Sciatic nerve (tissue), 2 donors: ENCODE measurements at regions not wholly inside any gene's neighbourhood (a gene's known extent, or its start where the extent isn't known, plus 50 kb on each side); places are given as distances from the start of the nearest gene placed in this dataset.
"Not testable (repeated sequence)": the region's sequence is repeated elsewhere in the genome, so short reads cannot be mapped to it uniquely, and the experiment has no call there.

Source experiments
- ATAC-seq: fragments of 200-7000 bp; cut with Tn5 transposase; one replicate; pipeline ENCODE4 v1.9.1; 2020; ENCODE audit warnings: mild to moderate bottlenecking, moderate library complexity
- DNase-seq: peaks from one replicate; pipeline ENCODE4 v3.0.0-alpha.2; 2020; ENCODE audit warnings: low spot score
- intact Hi-C: fragments of 100-400 bp; cut with DNase I; formaldehyde crosslinking; loops from one replicate; pipeline ENCODE4 v1.14.2; 2022
- donor health status: DM: no; HTN: no; CAD: no.
- donor health status: DM: no; HTN: no; CAD: no.

- intact Hi-C loops, result no loop called here
- ATAC-seq, result no peak
- no peak for DNase-seq
Measured at GRCh38 chr2:77713412-77713811, 191.2 kb upstream of the LRRTM4 start.

- DNase-seq (no peak), ATAC-seq (no peak)
- intact Hi-C loops, result no loop called here
Measured at GRCh38 chr2:77720115-77720514, 197.9 kb upstream of the LRRTM4 start.

GRCh38 chr2:77721593-77721992 is 199.4 kb upstream of the LRRTM4 start:
- DNase-seq (no peak), ATAC-seq (no peak)
- intact Hi-C loops, result no loop called here

DNA sequence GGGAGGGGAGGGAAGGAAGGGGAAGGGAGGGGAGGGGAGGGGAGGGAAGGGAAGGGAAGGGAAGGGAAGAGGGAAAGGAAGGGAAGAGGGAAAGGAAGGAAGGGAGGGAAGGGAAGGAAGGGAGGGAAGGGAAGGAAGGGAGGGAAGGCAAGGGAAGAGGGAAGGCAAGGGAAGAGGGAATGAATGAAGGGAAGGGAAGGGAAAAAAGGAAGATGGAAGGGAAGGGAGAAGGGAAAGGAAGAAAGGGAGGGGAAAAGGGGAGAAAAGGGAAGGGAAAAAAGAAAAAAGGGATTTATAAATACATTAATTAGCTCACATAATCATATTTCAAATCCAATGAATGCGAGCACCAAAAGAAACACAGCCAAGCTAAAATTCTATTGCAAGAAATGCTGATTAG is 202.9 kb upstream of the LRRTM4 start:
- intact Hi-C loops, result no loop called here
- ATAC-seq (no peak), DNase-seq (no peak)

- intact Hi-C loops, ATAC-seq, DNase-seq: not testable (repeated sequence)
Measured at GRCh38 chr2:77734662-77735340, 212.6 kb upstream of the LRRTM4 start.

GRCh38 chr2:77737236-77737635 is 215.1 kb upstream of the LRRTM4 start:
- intact Hi-C loops, result no loop called here
- ATAC-seq, result no peak

GRCh38 chr2:77746780-77747179 is 224.6 kb upstream of the LRRTM4 start:
- ATAC-seq (no peak), DNase-seq (no peak)
- intact Hi-C loops, result no loop called here

More at GRCh38 chr2:77737236-77737635, 215.1 kb upstream of the LRRTM4 start:
- DNase-seq, result no peak

- ATAC-seq, intact Hi-C loops, DNase-seq: not testable (repeated sequence)
Measured at GRCh38 chr2:77753710-77754345, 231.7 kb upstream of the LRRTM4 start.

DNA sequence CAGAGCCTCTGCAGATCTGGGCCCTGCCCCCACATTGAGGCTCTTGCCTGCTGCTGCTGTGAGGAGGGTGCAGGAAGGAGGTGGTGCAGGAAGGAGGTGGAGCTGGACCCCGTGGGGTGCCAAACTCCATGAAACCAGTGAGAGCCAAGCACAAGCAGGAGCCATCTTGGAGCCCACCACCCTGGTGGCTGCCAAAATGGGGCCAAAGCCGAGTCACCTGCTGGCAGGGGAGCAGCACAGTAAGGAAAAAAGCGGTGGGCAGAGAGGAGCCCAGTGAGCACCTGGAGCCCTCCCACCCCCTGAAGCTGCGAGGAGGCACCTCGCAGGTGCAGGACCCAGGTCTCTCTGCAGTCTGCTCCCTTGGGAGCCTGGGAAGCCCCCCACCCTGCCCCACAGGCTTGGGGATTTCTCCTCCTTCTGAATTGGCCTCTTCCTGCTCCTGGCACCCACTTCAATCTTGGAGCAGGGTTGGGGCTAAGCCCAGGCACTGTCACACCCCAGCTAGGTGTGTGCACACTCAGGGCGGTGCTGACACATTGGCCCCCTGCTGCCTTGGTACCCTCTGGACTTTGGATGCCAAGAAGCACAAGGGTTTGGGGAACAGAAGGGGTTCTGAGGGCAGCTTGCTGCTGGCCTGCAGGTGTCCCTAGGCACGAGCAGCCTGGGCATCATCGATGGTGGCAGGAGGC is 245.4 kb upstream of the LRRTM4 start:
- intact Hi-C loops, result no loop called here
- DNase-seq, result no peak
- ATAC-seq, result no peak

GRCh38 chr2:77768508-77768907 is 246.3 kb upstream of the LRRTM4 start:
- DNase-seq (no peak), ATAC-seq (no peak)
- intact Hi-C loops, result no loop called here

- intact Hi-C loops, result no loop called here
Measured at GRCh38 chr2:77778917-77779316, 256.7 kb upstream of the LRRTM4 start.

GRCh38 chr2:77793500-77793899 is 271.3 kb upstream of the LRRTM4 start:
- intact Hi-C loops, DNase-seq, ATAC-seq: not testable (repeated sequence)

More at GRCh38 chr2:77778917-77779316, 256.7 kb upstream of the LRRTM4 start:
- ATAC-seq, result no peak
- no peak for DNase-seq

- DNase-seq, result no peak
- ATAC-seq, result no peak
- intact Hi-C loops, result no loop called here
Measured at GRCh38 chr2:77796397-77796796, 274.2 kb upstream of the LRRTM4 start.

GRCh38 chr2:77797088-77797487 is 274.9 kb upstream of the LRRTM4 start:
- ATAC-seq, result no peak
- intact Hi-C loops, result no loop called here
- DNase-seq, result no peak

DNA sequence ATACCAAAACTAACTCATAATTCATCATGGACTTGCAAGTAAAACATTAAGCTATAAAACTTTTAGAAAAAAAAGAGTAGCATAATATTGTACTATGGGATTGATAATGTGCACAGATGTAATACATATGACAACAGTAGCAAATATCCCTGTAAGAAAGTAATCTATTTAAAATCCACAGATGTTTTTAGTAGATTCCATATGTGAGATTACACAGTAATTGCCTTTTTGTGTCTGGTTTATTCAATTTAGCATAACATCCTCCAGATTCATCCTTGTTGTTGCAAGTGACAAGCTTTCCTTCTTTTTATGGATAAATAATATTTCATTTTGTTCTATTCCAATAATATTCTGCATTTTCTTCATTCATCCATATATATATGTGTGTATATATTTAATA is 278.2 kb upstream of the LRRTM4 start:
- DNase-seq (no peak), ATAC-seq (no peak)
- intact Hi-C loops, result no loop called here

DNA sequence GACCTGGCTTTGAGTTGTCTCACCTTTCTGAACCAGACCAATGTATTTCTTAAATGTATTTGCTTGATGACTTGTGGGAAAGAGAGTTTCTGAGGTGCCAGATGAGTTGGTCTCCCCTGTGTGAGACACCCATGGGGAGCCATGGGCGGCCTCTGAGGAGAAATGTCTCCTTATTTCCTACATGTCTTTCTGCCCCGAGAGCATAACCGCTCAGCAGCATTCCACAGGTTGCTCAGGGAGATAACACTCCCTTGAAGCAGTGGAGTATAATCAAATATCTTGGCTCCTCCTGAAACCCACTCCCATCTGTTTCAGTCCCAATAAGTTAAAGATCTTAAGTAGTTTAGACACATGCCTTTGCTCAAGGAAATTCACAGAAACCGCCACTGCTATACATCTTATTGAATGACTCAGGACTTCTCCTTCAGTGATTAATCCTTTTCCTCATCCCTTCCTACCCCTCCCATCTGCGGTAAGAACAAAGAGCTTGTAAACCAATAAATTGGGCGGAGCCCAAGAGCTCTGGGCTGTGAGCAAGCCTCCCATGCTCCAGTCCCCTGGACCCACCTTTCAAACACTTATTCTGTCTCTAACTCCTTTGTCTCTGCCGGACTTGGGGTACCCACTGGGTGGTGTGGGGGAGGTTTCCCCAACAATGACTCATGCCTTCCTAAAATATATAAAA is 285.5 kb upstream of the LRRTM4 start:
- ATAC-seq (no peak), DNase-seq (no peak)
- intact Hi-C loops, result no loop called here

DNA sequence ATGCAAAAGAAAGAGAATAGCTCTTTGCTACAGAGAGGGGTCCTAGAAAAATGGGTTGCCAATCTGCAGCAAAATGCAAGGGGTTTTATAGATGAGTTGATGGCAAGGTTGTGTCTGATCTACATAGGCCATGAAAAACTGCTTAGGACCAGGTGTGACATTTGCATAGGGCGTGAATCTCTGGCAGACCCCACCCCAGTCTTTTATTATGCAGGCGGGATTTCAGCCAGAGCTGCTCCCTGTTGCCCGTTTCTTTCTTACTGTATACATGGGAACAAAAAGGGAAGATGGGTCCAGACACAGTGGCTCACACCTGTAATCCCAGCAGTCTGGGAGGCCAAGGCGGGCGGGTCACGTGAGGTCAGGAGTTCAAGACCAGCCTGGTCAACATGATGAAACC is 286.4 kb upstream of the LRRTM4 start:
- intact Hi-C loops, result no loop called here
- ATAC-seq, result no peak
- no peak for DNase-seq

GRCh38 chr2:77813599-77813998 is 291.4 kb upstream of the LRRTM4 start:
- intact Hi-C loops, result no loop called here
- no peak for ATAC-seq
- no peak for DNase-seq

DNA sequence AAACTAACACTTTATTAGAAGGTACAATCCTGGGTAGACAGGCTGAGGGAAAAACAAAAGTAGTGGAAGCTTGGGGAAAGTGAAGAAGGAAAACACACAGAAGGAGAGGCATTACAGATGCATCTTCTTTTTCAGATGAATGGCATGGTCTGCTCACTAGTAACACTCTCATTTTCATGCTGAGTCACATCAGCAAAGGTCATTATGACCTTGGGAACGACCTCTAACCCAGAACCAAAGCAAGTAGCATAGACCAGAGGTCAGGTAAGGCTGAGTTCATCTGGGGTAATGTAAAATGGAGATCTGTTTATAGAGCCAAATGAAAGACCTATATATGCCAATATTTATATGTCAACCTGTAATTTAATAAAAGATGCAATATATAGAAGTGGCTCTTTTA is 294.4 kb upstream of the LRRTM4 start:
- DNase-seq (no peak), ATAC-seq (no peak)
- intact Hi-C loops, result no loop called here

GRCh38 chr2:77818186-77818585 is 296.0 kb upstream of the LRRTM4 start:
- intact Hi-C loops, result no loop called here
- ATAC-seq (no peak), DNase-seq (no peak)
